Neural crest cell (in vitro differentiated cells): ENCODE measurements at regions not wholly inside any gene's neighbourhood (a gene's known extent, or its start where the extent isn't known, plus 50 kb on each side); places are given as distances from the start of the nearest gene placed in this dataset.

Experiments used
- DNase-seq: peaks from one replicate; pipeline ENCODE4 v3.0.0; 2021; ENCODE audit warnings: low read depth, mixed read lengths, low spot score
- H3K27ac Mint-ChIP-seq: one replicate; pipeline ENCODE4 v1.8.0; 2021; ENCODE audit warnings: mild to moderate bottlenecking, mixed read lengths; ENCODE audit not compliant: unreplicated experiment
- H3K27me3 Mint-ChIP-seq: 2 replicates; pipeline ENCODE4 v1.8.0; 2021; ENCODE audit warnings: low read depth, mild to moderate bottlenecking, mixed read lengths
- H3K36me3 Mint-ChIP-seq: 2 replicates; pipeline ENCODE4 v1.8.0; 2021; ENCODE audit warnings: low read depth, mild to moderate bottlenecking, mixed read lengths
- H3K4me1 Mint-ChIP-seq: 2 replicates; pipeline ENCODE4 v1.8.0; 2021; ENCODE audit warnings: mixed read lengths
- H3K4me3 Mint-ChIP-seq: one replicate; pipeline ENCODE4 v1.8.0; 2021; ENCODE audit warnings: mild to moderate bottlenecking, mixed read lengths
- H3K9me3 Mint-ChIP-seq: 2 replicates; pipeline ENCODE4 v1.8.0; 2021; ENCODE audit warnings: mixed read lengths
- CTCF ChIP-seq: fragments of 200-600 bp; sonication (generic); conservative IDR thresholded peaks from 2 replicates; pipeline ENCODE4 v1.5.0; 2021; ENCODE audit warnings: antibody characterized with exemption, mild to moderate bottlenecking

GRCh38 chr12:126481688-126482087, 1416.5 kb downstream of the AACS start:
- no peak for DNase-seq
- H3K27me3 Mint-ChIP-seq = no peaks in the 10 kb centered on the region
- H3K4me3 Mint-ChIP-seq = no peak overlapping the region
- no peaks in the 10 kb centered on the region for H3K36me3 Mint-ChIP-seq
- no peaks in the 10 kb centered on the region for H3K9me3 Mint-ChIP-seq
- H3K27ac Mint-ChIP-seq = no peak overlapping the region
- peaks cover 7% of the 10 kb centered on the region for H3K4me1 Mint-ChIP-seq
- no peak for TF ChIP-seq CTCF

DNA sequence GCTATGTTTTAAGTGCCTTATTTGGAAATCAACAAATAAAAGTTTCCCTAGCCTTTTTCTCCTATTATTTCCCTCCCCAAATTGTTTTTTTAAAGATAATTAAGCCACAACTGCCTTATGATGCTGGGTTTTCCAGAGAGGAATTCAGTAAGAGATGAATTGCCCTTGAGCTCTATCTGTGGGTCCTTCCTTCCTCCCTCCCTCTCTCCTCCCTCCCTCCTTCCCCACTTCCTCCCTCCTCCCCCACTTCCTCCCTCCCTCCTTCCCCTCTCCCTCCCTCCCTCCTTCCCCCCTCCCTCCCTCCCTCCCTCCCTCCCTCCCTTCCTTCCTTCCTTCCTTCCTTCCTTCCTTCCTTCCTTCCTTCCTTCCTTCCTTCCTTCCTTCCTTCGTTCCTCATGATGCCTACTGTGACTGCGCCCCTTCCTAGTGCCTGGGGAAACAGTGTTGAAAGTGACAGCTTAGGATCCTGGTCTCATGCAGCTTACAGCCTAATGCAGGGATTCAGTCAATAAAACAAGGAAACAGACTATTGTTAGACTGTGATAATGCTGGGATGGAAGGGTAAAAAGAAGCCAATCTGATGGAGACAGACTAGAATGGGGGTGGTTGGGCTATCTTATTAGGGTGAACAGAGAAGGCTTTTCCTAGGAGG, 1417.1 kb downstream of the AACS start:
- H3K9me3 Mint-ChIP-seq = no peaks in the 10 kb centered on the region
- no peaks in the 10 kb centered on the region for H3K36me3 Mint-ChIP-seq

GRCh38 chr12:126483145-126484068, 1418.2 kb downstream of the AACS start:
- Mint-ChIP-seq H3K27me3 (no peaks in the 10 kb centered on the region), H3K4me3 (no peak overlapping the region), H3K9me3 (no peaks in the 10 kb centered on the region), H3K27ac (no peak overlapping the region), H3K4me1 (peaks cover 7% of the 10 kb centered on the region), H3K36me3 (no peaks in the 10 kb centered on the region)
- DNase-seq = no peak
- TF ChIP-seq CTCF = no peak

More for the DNA sequence above, 1417.1 kb downstream of the AACS start:
- no peak for TF ChIP-seq CTCF
- no peak overlapping the region for H3K4me3 Mint-ChIP-seq
- DNase-seq = no peak
- no peak overlapping the region for H3K27ac Mint-ChIP-seq
- peaks cover 7% of the 10 kb centered on the region for H3K4me1 Mint-ChIP-seq
- H3K27me3 Mint-ChIP-seq = no peaks in the 10 kb centered on the region

DNA sequence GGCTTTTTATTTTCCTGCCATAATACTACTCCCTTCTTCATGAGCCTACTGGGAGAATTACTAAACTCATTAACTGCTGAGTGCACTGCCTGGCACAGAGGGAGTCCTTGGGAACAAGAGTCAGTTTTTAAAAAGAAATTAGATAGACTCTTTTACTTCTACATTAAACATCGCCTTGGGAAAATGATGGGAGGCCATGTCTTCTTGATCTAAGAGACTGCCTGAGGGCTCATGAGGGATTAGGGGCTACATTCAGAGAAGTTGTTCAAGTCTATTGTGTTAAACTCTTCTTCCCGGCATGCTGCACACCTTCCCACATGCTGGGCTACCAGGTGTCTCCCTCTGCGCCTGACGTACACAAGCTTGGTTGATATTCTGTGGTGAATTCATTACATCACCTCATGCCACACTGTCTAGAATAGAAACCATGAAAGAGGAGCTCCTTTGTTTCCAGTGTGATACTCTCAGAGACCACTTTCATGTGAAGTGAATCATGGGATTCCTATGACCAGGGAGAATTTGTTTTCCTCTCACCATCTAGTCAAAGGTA, 1422.3 kb downstream of the AACS start:
- DNase-seq = no peak
- Mint-ChIP-seq H3K27ac (no peak overlapping the region), H3K9me3 (peaks cover 7% of the 10 kb centered on the region), H3K27me3 (no peaks in the 10 kb centered on the region), H3K4me1 (no peaks in the 10 kb centered on the region), H3K4me3 (no peak overlapping the region), H3K36me3 (peaks cover 4% of the 10 kb centered on the region)
- TF ChIP-seq CTCF = no peak

DNA sequence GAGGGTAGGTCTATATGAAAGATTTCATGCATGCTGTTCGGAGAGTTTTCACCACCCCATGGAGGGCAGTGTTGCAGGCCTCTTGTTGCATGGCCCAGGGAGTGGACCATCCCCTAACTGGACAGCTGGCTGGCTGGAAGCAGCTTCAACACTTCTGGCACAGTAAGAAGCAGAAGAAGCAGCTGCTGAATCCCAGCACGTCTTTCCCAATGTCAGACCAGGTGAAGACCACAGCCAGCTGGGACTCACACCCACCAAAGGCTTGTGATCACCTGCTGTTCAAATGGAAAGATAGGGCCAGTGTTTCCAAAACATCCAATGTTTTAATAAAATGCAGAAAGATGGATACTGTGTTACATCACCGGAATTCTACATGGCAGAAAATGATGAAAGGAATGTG, 1423.6 kb downstream of the AACS start:
- no peak for TF ChIP-seq CTCF
- peaks cover 4% of the 10 kb centered on the region for H3K36me3 Mint-ChIP-seq
- no peak overlapping the region for H3K4me3 Mint-ChIP-seq
- H3K9me3 Mint-ChIP-seq = peaks cover 7% of the 10 kb centered on the region
- H3K27ac Mint-ChIP-seq = no peak overlapping the region
- peaks cover 3% of the 10 kb centered on the region for H3K4me1 Mint-ChIP-seq
- no peak for DNase-seq
- H3K27me3 Mint-ChIP-seq = no peaks in the 10 kb centered on the region
